GM12878 (cell line): ENCODE measurements at regions not wholly inside any gene's neighbourhood (a gene's known extent, or its start where the extent isn't known, plus 50 kb on each side); places are given as distances from the start of the nearest gene placed in this dataset.

ENCODE experiments used
- ATAC-seq: fragments of 200-7000 bp; cut with Tn5 transposase; 3 replicates; pipeline ENCODE4 v1.9.1; 2020; ENCODE audit warnings: mild to moderate bottlenecking, moderate library complexity
- BruUV-seq: library from RNA; stranded (reverse); fragments of 400-500 nt; replicated peaks from 2 replicates; lab custom pipeline; 2021; lab: Mats Ljungman, UMichigan
- CTCF ChIA-PET: fragments of 300-600 bp; sonication (Branson Sonifier 250); formaldehyde crosslinking; extraction: SDS; loops from one replicate; lab custom pipeline; 2021; ENCODE audit warnings: inconsistent platforms; lab: Yijun Ruan, JAX
- POLR2A ChIA-PET: fragments of 350-600 bp; formaldehyde crosslinking; extraction: SDS; loops from one replicate; lab custom pipeline; 2021; ENCODE audit warnings: inconsistent platforms; lab: Charles Lee
- RAD21 ChIA-PET: fragments of 300-600 bp; sonication (Branson Sonifier 250); formaldehyde crosslinking; loops from one replicate; lab custom pipeline; 2023; ENCODE audit warnings: antibody characterized with exemption; ENCODE audit not compliant: unreplicated experiment; lab: Charles Lee
- SMC1A ChIA-PET: fragments of 300-600 bp; sonication (Branson Sonifier 250); formaldehyde crosslinking; loops from one replicate; lab custom pipeline; 2023; ENCODE audit not compliant: unreplicated experiment, uncharacterized antibody; lab: Charles Lee
- DNase-seq: peaks from one replicate; pipeline ENCODE4 v3.0.0-alpha.2; 2011; ENCODE audit warnings: low read depth, low spot score
- FAIRE-seq: peaks from 3 replicates; lab custom pipeline; 2011; peaks lifted over from hg19 to GRCh38; lab: Jason Lieb, UNC
- H2AFZ ChIP-seq: 2 replicates; pipeline ENCODE4 v1.6.0; 2011; ENCODE audit warnings: low read depth, low read length, control low read depth; ENCODE audit not compliant: control insufficient read depth
- H3K27ac ChIP-seq: 2 replicates; pipeline ENCODE4 v1.5.1; 2011; ENCODE audit warnings: control low read depth; ENCODE audit not compliant: control insufficient read depth, insufficient read depth
- H3K27me3 ChIP-seq, 2 experiments: replicated peaks in 1 of 2; 2 replicates each; pipeline versions ENCODE4 v1.6.0 to v1.6.1; 2011; ENCODE audit warnings: low read length in 1 of 2; ENCODE audit not compliant: control insufficient read depth in 2 of 2, insufficient read depth in 2 of 2
- H3K36me3 ChIP-seq, 2 experiments: 2 replicates each; pipeline ENCODE4 v1.5.1; 2011; ENCODE audit warnings: low read length in 1 of 2; ENCODE audit not compliant: control insufficient read depth in 2 of 2, insufficient read depth in 2 of 2
- H3K4me1 ChIP-seq: 2 replicates; pipeline ENCODE4 v1.6.1; 2011; ENCODE audit warnings: mild to moderate bottlenecking, low read length, moderate library complexity, mixed read lengths; ENCODE audit not compliant: control insufficient read depth, insufficient read depth
- H3K4me2 ChIP-seq: 2 replicates; pipeline ENCODE4 v1.6.0; 2011; ENCODE audit warnings: control low read depth; ENCODE audit not compliant: control insufficient read depth, insufficient read depth
- H3K4me3 ChIP-seq: fragments of 200-600 bp; sonication (generic); 2 replicates; pipeline ENCODE4 v1.5.1; 2016
- H3K79me2 ChIP-seq: 2 replicates; pipeline ENCODE4 v1.6.0; 2011; ENCODE audit warnings: low read length; ENCODE audit not compliant: control insufficient read depth, insufficient read depth
- H3K9ac ChIP-seq: 2 replicates; pipeline ENCODE4 v1.8.0; 2011; ENCODE audit warnings: low read length, control low read depth, mixed read lengths; ENCODE audit not compliant: control insufficient read depth, insufficient read depth
- H3K9me3 ChIP-seq: replicated peaks from 3 replicates; pipeline ENCODE4 v1.5.1; 2011; ENCODE audit warnings: mild to moderate bottlenecking, low read length; ENCODE audit not compliant: control insufficient read depth, insufficient read depth
- H4K20me1 ChIP-seq: 2 replicates; pipeline ENCODE4 v1.6.0; 2011; ENCODE audit not compliant: control insufficient read depth, insufficient read depth
- WGBS: methylation state at CpG from one replicate; pipeline ENCODE4 v1.1.6; 2016; ENCODE audit warnings: low lambda C conversion rate; ENCODE audit not compliant: insufficient replicate concordance, insufficient coverage; ENCODE audit errors: missing lambda C conversion rate; 5-methylcytosine and 5-hydroxymethylcytosine counted together
- in situ Hi-C: fragments of 300-500 bp; cut with MboI; formaldehyde crosslinking; loops from 9 replicates; pipeline ENCODE4 v1.14.3; 2018; ENCODE audit warnings: mixed read lengths
- intact Hi-C: fragments of 100-400 bp; cut with micrococcal nuclease; formaldehyde crosslinking; loops from one replicate; pipeline ENCODE4 v1.14.2; 2022; ENCODE audit not compliant: unreplicated experiment
- TF ChIP-seq, protein P1 (sequence below): fragments of 450-650 bp; IDR thresholded peaks from 2 replicates; pipeline ENCODE4 v1.6.1; 2014; ENCODE audit warnings: mild to moderate bottlenecking
- TF ChIP-seq, protein P2 (sequence below): fragments of 450-650 bp; IDR thresholded peaks from 2 replicates; pipeline ENCODE4 v1.6.1; 2017; ENCODE audit warnings: borderline replicate concordance

DNA sequence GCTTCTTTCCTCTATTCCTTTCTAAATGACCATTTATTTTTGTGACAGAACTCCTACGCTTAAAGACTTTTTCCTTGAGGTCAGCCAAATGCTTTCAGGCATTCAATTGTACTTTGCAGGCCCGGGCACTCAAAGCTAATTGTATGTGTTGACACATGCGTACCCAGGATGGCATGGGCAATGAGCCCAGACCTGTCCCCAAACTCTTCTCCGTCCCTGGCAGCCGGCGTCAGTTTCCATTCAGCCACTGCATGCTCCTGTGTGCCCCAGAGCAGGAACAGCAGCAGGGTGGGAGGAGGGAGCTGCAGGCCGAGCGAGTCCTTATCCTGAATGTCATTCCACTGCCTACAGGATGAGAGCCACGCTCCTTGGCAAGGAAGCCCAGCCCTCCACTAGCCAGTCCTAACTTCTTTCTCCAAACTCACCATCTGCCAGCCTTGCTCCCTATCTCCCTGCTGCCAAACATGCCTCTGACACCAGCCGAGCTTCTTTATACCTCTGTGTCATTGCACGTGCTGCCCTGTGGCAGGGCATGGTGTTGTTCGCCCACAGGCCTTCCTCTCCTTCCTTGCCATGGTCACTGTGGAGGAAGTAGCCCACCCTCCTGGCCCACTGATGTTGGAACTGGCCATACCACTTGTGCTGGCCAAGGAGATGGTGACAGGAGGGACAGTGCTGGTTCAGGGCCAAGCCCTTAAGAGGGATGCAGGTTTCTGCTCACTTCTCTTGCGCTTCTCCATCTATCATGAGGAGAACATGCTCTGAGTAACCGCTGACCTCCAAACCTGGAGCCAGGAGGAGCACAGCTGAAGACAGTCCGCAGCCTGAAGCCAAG, 116.9 kb upstream of the FHL2 start:
- Histone ChIP-seq H3K4me3 (no peak overlapping the region), H3K27me3 (no peaks in the 10 kb centered on the region), H3K4me1 (no peaks in the 10 kb centered on the region), H3K9me3 (no peaks in the 10 kb centered on the region), H3K9ac (no peak overlapping the region), H3K27ac (no peak overlapping the region), H3K4me2 (no peak overlapping the region), H3K36me3 (no peaks in the 10 kb centered on the region), H3K79me2 (no peaks in the 10 kb centered on the region), H2AFZ (no peak overlapping the region), H4K20me1 (no peaks in the 10 kb centered on the region)
- no TSS peak for BruUV-seq
- RAD21 ChIA-PET = no interaction called here
- POLR2A ChIA-PET = interaction anchor here (0.6 kb wide), 1 partner anchor 1046 kb away, joined by 3 read pairs; no protein-coding TSS in a partner anchor
- SMC1A ChIA-PET = interaction anchor here (1.2 to 1.4 kb wide), 2 partner anchors 15 to 147 kb away, joined by 4 read pairs; no protein-coding TSS in a partner anchor
- FAIRE-seq (no peak), ATAC-seq (no peak), DNase-seq (no peak)
- in situ Hi-C loops (no loop called here), intact Hi-C loops (no loop called here)
- 41% methylated on average over 15 of the region's 15 CpGs for WGBS
- TF ChIP-seq, protein P1, sequence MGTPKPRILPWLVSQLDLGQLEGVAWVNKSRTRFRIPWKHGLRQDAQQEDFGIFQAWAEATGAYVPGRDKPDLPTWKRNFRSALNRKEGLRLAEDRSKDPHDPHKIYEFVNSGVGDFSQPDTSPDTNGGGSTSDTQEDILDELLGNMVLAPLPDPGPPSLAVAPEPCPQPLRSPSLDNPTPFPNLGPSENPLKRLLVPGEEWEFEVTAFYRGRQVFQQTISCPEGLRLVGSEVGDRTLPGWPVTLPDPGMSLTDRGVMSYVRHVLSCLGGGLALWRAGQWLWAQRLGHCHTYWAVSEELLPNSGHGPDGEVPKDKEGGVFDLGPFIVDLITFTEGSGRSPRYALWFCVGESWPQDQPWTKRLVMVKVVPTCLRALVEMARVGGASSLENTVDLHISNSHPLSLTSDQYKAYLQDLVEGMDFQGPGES = no peak
- TF ChIP-seq, protein P2, sequence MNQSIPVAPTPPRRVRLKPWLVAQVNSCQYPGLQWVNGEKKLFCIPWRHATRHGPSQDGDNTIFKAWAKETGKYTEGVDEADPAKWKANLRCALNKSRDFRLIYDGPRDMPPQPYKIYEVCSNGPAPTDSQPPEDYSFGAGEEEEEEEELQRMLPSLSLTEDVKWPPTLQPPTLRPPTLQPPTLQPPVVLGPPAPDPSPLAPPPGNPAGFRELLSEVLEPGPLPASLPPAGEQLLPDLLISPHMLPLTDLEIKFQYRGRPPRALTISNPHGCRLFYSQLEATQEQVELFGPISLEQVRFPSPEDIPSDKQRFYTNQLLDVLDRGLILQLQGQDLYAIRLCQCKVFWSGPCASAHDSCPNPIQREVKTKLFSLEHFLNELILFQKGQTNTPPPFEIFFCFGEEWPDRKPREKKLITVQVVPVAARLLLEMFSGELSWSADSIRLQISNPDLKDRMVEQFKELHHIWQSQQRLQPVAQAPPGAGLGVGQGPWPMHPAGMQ = no peak
- CTCF ChIA-PET = interaction anchor here (0.6 to 2.5 kb wide), 4 partner anchors 12 to 571 kb away, joined by 3 to 7 read pairs (median 3); no protein-coding TSS in a partner anchor
